CD4-positive, CD25-positive, alpha-beta regulatory T cell (primary cell): ENCODE measurements at regions not wholly inside any gene's neighbourhood (a gene's known extent, or its start where the extent isn't known, plus 50 kb on each side); places are given as distances from the start of the nearest gene placed in this dataset.

ENCODE experiments used
- ATAC-seq, 2 donors: fragments of 150-1000 bp; cut with Tn5 transposase; one replicate each; pipeline ENCODE4 v1.10.0; 2021; ENCODE audit warnings: low read depth in 2 of 2, moderate number of reproducible peaks in 2 of 2, moderate library complexity in 1 of 2
- DNase-seq, 3 donors: peaks; one replicate each; pipeline versions ENCODE4 v3.0.0 to v3.0.0-alpha.2; 2012 to 2022; ENCODE audit warnings: mixed read lengths in 1 of 3
- H3K27ac ChIP-seq: one replicate; pipeline ENCODE4 v1.7.0; 2013; ENCODE audit warnings: mild to moderate bottlenecking, low read length; ENCODE audit not compliant: insufficient read depth, poor library complexity, severe bottlenecking
- H3K27me3 ChIP-seq: one replicate; pipeline ENCODE4 v1.7.0; 2013; ENCODE audit warnings: low read length; ENCODE audit not compliant: control insufficient read depth, insufficient read depth
- H3K36me3 ChIP-seq: one replicate; pipeline ENCODE4 v1.7.0; 2013; ENCODE audit warnings: mild to moderate bottlenecking, low read length, moderate library complexity; ENCODE audit not compliant: control insufficient read depth, insufficient read depth
- H3K4me1 ChIP-seq: 2 replicates; pipeline ENCODE4 v1.7.0; 2013; ENCODE audit warnings: mild to moderate bottlenecking, low read length; ENCODE audit not compliant: insufficient read depth, control insufficient read depth, poor library complexity, severe bottlenecking
- H3K4me3 ChIP-seq: one replicate; pipeline ENCODE4 v1.7.0; 2013; ENCODE audit warnings: low read depth, mild to moderate bottlenecking, low read length, moderate library complexity
- H3K9me3 ChIP-seq, 2 experiments: 1 replicate in 1 of 2; 2 replicates in 1 of 2; pipeline ENCODE4 v1.7.0; 2013; ENCODE audit warnings: low read length in 2 of 2, mild to moderate bottlenecking in 1 of 2, moderate library complexity in 1 of 2; ENCODE audit not compliant: control insufficient read depth in 2 of 2
- H3K27ac Mint-ChIP-seq, 3 donors: one replicate each; pipeline ENCODE4 v1.8.0; 2020 to 2022; ENCODE audit warnings: mild to moderate bottlenecking in 3 of 3, mixed read lengths in 3 of 3, moderate library complexity in 2 of 3
- H3K27me3 Mint-ChIP-seq: one replicate; pipeline ENCODE4 v1.8.0; 2022; ENCODE audit warnings: mild to moderate bottlenecking, mixed read lengths
- H3K36me3 Mint-ChIP-seq: one replicate; pipeline ENCODE4 v1.8.0; 2020; ENCODE audit warnings: mixed read lengths
- H3K4me1 Mint-ChIP-seq, 4 donors: one replicate each; pipeline ENCODE4 v1.8.0; 2020 to 2022; ENCODE audit warnings: mixed read lengths in 4 of 4, mild to moderate bottlenecking in 1 of 4
- H3K4me3 Mint-ChIP-seq, 4 donors: one replicate each; pipeline ENCODE4 v1.8.0; 2020 to 2022; ENCODE audit warnings: mild to moderate bottlenecking in 4 of 4, mixed read lengths in 4 of 4, moderate library complexity in 3 of 4
- H3K9me3 Mint-ChIP-seq, 7 donors: one replicate each; pipeline ENCODE4 v1.8.0; 2020 to 2022; ENCODE audit warnings: mixed read lengths in 7 of 7, mild to moderate bottlenecking in 3 of 7, moderate library complexity in 2 of 7

DNA sequence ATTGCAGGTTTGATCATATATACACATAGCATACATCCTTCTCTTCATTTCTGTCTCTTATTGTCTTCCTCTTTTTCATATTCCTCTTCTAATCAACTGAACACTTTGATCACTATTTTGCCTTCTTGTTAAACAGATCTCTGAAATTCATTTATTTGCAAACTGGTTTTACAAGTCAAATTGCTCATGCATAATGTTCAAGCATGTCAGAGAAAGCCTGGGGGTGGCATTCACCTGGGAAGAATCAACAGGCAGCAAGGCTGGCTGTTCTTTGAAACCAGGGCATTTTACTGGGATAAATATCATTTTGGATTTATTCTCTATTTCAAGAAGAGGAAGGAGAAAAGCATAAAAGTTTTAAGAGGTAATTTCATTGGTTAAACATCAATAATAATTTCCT is 66.9 kb upstream of the LRATD1 start:
- no peak overlapping the region for H3K4me3 ChIP-seq
- DNase-seq (no peak), ATAC-seq (no peak)
- peaks cover 0 to 5% (median 0%) of the 10 kb centered on the region in 7 donors for H3K9me3 Mint-ChIP-seq
- H3K9me3 ChIP-seq, result peaks cover 0 to 2% of the 10 kb centered on the region in 2 experiments
- no peak overlapping the region for H3K27ac ChIP-seq
- no peaks in the 10 kb centered on the region for H3K4me1 Mint-ChIP-seq
- no peak overlapping the region for H3K27ac Mint-ChIP-seq
- H3K36me3 Mint-ChIP-seq, result no peaks in the 10 kb centered on the region
- H3K4me1 ChIP-seq, result no peaks in the 10 kb centered on the region
- H3K4me3 Mint-ChIP-seq, result no peak overlapping the region
- H3K27me3 ChIP-seq, result no peaks in the 10 kb centered on the region
- no peaks in the 10 kb centered on the region for H3K27me3 Mint-ChIP-seq
- H3K36me3 ChIP-seq, result no peaks in the 10 kb centered on the region

DNA sequence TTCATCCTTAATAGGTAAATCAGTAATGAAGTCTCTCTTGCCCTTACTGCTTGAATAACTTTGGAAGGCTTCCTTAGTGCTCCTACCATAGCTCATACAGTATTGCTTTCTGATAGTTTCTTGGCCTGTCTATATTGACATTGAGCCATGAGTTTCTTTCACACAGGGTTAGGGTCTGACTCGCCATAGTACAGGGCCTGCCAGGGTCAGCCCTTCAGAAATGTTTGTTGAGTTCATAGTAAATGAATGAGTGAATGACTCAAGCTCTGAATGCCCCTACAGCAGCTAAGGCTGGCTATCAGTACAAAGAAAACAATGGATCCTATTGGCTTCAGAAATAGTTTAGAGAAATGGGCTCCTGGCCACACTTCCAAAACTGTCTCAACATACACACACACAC is 65.0 kb upstream of the LRATD1 start:
- Mint-ChIP-seq H3K36me3 (no peaks in the 10 kb centered on the region), H3K27me3 (no peaks in the 10 kb centered on the region), H3K4me3 (no peak overlapping the region), H3K27ac (no peak overlapping the region), H3K9me3 (peaks cover 0 to 5% (median 0%) of the 10 kb centered on the region in 7 donors), H3K4me1 (no peaks in the 10 kb centered on the region)
- Histone ChIP-seq H3K27ac (no peak overlapping the region), H3K4me3 (no peak overlapping the region), H3K4me1 (no peaks in the 10 kb centered on the region), H3K27me3 (no peaks in the 10 kb centered on the region), H3K9me3 (peaks cover 0 to 2% of the 10 kb centered on the region in 2 experiments), H3K36me3 (no peaks in the 10 kb centered on the region)
- DNase-seq (no peak), ATAC-seq (no peak)

DNA sequence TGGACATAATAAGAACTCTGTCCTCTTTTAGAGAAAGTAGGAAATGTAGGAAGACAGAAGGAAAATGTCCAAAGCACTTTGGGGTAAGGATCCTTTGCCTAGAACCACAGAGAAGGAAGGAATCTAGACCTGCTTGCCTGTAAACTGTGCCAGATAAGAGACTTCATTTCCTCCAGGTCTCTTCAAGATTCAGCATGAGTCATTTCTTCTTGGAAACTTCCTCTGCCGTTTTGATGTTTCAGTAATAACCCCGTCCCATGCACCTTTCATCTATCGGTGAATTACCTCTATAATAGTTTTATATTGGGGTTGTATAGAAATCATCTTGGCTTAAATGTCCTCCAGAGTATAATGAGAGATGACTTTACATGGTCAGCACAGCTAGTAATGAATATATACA is 63.2 kb upstream of the LRATD1 start:
- Histone ChIP-seq H3K27me3 (no peaks in the 10 kb centered on the region), H3K4me1 (no peaks in the 10 kb centered on the region), H3K36me3 (no peaks in the 10 kb centered on the region), H3K9me3 (peaks cover 0 to 2% of the 10 kb centered on the region in 2 experiments), H3K4me3 (no peak overlapping the region), H3K27ac (no peak overlapping the region)
- Mint-ChIP-seq H3K4me3 (no peak overlapping the region), H3K4me1 (no peaks in the 10 kb centered on the region), H3K9me3 (peaks cover 0 to 5% (median 0%) of the 10 kb centered on the region in 7 donors), H3K27ac (no peak overlapping the region), H3K27me3 (no peaks in the 10 kb centered on the region), H3K36me3 (no peaks in the 10 kb centered on the region)
- no peak for ATAC-seq
- DNase-seq, result no peak

DNA sequence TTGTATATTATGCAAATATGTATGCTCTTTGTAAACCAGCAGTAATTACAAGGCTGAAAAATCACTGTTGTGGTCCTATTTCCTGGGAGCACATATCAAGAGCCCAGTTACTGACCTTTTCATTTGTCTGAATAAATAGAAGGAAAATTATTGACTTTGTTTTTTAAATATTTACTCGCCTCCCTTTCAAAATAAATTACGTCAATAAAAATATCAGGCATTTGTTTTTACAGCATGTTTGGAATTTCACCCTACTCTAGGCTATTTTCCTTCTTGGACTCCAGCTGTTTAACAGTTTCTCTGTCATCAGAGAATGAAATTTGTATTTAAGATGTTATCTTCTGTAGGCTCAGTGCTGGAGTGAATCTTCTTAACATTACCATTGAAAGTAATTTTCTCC is 59.9 kb upstream of the LRATD1 start:
- H3K27me3 Mint-ChIP-seq, result no peaks in the 10 kb centered on the region
- Histone ChIP-seq H3K27ac (no peak overlapping the region), H3K27me3 (no peaks in the 10 kb centered on the region), H3K36me3 (no peaks in the 10 kb centered on the region), H3K4me3 (no peak overlapping the region), H3K9me3 (no peaks in the 10 kb centered on the region), H3K4me1 (no peaks in the 10 kb centered on the region)
- peaks cover 0 to 3% (median 2%) of the 10 kb centered on the region in 7 donors for H3K9me3 Mint-ChIP-seq
- no peaks in the 10 kb centered on the region for H3K36me3 Mint-ChIP-seq
- DNase-seq (no peak), ATAC-seq (no peak)
- H3K4me1 Mint-ChIP-seq, result no peaks in the 10 kb centered on the region
- no peak overlapping the region for H3K4me3 Mint-ChIP-seq
- H3K27ac Mint-ChIP-seq, result no peak overlapping the region

DNA sequence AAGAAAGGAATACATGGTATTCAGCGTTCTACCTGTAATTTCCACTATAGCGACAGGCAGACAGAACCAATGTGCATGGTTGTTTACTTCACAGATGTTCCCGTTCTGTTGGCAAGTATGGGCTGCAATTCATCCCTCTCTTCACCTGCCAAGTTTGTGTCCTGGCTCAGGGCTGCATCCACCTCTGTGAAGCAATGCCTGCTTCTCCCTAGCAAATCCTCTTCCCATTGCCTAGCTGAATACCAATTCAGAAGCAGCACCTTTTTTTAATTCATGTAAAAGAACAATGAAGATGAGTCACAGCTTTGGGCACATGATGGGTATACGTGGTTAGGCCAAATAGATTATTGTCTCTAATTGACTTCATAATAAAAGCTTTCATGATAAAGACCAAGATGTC is 54.7 kb upstream of the LRATD1 start:
- no peaks in the 10 kb centered on the region for H3K36me3 Mint-ChIP-seq
- peaks cover 0 to 3% (median 2%) of the 10 kb centered on the region in 7 donors for H3K9me3 Mint-ChIP-seq
- H3K4me3 ChIP-seq, result no peak overlapping the region
- H3K27me3 Mint-ChIP-seq, result no peaks in the 10 kb centered on the region
- no peaks in the 10 kb centered on the region for H3K27me3 ChIP-seq
- H3K27ac ChIP-seq, result no peak overlapping the region
- no peaks in the 10 kb centered on the region for H3K4me1 ChIP-seq
- no peaks in the 10 kb centered on the region for H3K9me3 ChIP-seq
- H3K4me1 Mint-ChIP-seq, result no peaks in the 10 kb centered on the region
- H3K36me3 ChIP-seq, result no peaks in the 10 kb centered on the region
- DNase-seq (no peak), ATAC-seq (no peak)
- no peak overlapping the region for H3K27ac Mint-ChIP-seq
- H3K4me3 Mint-ChIP-seq, result no peak overlapping the region
